Fibroblast of skin of left biceps (primary cell): ENCODE measurements at regions not wholly inside any gene's neighbourhood (a gene's known extent, or its start where the extent isn't known, plus 50 kb on each side); places are given as distances from the start of the nearest gene placed in this dataset.
"Not testable (repeated sequence)": the region's sequence is repeated elsewhere in the genome, so short reads cannot be mapped to it uniquely, and the experiment has no call there.

Experiments
- DNase-seq, 2 experiments: peaks; one replicate each; pipeline ENCODE4 v3.0.0-alpha.2; 2013; ENCODE audit warnings: low read depth in 2 of 2

DNA sequence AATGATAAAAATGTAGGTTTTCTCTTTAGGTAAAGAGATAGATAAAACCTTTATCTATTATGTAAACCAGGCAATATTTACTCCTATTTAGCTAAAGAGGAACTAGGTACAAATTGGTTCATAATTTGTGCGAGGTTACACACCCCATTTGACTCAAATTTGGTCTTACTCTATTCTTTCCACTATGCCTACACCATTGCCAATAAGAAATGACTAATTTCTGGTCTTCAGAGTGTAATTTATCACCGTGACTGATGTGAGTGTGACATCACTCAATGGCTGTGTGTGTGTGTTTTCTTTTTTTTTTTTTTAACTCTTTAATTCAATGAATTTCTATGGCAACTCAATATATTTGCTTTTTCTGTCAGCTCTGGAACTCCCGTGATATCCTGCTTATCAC lies 955.8 kb downstream of the TDRD15 start:
- no peak for DNase-seq

DNA sequence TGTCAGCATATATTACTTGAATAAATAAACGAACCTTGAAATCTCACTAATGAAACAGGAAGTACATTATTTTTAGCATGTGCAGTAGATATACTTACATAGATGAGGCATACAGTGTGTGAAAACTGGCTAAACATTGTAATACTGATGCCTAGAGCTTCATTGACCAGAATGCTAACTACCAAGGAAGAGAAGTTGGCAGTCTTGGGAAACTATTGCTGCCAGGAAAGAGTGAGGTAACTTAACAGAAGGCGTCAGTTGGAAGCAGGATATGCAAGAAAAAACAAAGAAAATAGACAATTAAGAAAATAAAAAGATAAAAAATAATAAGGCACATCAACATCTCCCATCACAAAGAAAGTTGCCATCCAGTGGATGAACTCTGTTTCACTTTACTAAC lies 963.0 kb downstream of the TDRD15 start:
- DNase-seq = no peak

DNA sequence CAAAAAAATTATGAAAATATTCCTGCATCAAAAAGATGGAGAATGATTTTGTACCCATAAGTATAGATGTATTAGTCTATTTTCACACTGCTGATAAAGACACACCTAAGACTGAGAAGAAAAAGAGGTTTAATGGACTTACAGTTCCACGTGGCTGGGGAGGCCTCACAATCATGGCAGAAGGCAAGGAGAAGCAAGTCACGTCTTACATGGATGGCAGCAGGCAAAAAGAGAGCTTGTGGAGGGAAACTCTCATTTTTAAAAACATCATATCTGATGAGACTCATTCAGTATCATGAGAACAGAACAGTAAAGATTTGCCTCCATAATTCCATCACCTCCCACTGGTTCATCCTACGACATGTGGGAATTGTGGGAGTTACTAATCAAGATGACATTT lies 979.8 kb downstream of the TDRD15 start:
- DNase-seq = not testable (repeated sequence)

DNA sequence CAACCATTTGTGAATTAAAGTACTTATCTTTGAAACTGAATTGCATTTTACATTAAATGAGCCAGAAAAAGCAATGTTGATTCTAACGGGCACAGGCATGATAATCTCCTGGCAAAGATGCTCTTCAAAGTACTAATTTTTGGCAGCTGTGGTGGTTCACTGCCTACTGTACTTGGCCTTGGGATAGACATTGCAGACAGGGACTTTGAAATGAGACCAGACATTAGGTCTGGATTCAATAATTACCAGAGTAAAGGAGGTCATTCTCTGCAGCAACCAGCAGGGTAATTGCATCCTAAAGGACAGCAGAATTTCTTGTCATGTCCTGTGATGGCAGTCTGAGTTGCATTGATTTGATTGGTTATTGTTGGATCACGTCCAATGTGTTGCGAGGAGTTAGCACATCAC lies 986.5 kb downstream of the TDRD15 start:
- DNase-seq = no peak

DNA sequence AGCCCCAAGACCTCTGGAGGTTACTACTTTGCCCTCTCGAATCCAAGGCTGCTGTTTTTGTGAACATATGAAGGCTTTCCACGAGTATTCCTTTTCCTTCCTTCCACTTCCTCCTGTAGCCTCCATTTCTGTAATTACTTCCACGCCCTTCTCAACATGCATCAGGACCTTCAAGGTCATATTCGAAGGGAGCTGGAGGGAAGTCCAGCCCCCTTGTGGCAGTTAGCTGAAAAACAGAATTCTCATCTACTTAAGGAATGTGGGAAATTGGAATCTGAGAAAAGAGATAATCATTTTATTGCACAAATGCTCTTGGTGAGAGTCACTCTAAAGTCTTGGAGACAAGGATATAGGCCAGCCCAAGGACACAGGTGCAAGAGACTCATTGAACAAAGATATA lies 1000.2 kb downstream of the TDRD15 start:
- DNase-seq = no peak

DNA sequence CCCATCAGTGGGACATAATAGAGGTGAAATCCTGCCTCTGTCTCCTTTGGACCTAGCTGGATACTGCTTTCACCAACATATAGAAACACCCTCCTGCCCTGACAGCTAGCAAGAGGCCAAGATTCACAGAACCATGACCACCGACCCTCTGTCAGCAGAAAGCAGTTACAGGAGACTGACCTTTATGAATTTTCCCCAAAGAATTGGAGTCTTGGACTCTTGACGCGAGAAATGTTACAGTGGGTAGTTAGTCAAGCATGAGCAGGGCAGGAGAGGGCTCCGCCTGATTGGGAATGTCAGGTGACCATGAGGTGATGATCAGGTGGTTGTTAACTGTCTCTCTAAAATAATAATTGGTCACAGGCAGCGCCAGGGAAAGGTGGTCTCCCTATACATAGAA lies 1002.3 kb downstream of the TDRD15 start:
- no peak for DNase-seq

- DNase-seq = no peak
These were observed 1003.2 kb downstream of the TDRD15 start for GRCh38 chr2:22126978-22127377.

GRCh38 chr2:22134421-22134820 lies 1010.7 kb downstream of the TDRD15 start:
- no peak for DNase-seq

DNA sequence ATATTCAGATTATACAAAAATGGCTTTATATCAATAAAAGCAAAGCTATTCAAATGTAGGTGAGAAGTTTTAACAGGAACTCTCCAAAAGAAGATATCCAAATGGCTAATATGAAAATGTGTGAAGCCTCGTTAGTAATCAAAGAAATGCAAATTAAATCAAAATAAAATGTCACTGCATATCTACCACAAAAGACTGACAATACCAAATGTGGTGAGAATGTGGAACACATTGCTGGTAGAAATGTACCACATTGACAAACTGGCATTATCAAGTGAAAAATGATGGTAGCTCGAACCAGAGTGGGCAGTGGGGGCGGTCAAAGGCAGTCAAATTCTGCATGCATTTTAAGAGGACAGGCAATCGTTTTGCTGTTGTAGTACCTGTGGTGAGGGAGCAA lies 1012.7 kb downstream of the TDRD15 start:
- no peak for DNase-seq

DNA sequence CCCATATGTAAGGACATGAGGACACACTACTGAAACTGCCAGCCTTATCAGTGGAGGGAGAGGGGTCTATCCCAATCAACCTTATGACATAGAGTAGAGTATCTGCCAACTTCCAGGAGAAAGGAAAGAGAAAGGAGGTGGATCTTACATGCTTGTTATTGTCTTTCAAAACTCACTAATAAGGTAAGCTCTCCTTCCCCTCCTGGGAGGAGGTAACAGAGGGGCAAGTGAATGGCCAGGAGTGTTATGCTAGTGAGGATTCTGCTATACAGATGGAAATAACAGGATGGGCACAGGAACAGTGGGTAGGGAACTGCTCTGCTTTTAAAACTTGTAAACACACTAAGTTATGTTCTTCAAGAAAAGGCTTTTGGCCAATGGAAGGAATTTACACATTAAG lies 1020.1 kb downstream of the TDRD15 start:
- DNase-seq = no peak

GRCh38 chr2:22153931-22154613 lies 1030.3 kb downstream of the TDRD15 start:
- no peak for DNase-seq

DNA sequence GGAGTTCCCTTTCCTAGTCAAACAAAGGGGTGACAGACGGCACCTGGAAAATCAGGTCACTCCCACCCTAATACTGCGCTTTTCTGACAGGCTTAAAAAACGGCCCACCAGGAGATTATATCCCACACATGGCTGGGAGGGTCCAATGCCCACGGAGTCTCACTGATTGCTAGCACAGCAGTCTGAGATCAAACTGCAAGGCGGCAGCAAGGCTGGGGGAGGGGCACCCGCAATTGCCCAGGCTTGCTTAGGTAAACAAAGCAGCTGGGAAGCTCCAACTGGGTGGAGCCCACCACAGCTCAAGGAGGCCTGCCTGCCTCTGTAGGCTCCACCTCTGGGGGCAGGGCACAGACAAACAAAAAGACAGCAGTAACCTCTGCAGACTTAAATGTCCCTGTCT lies 1032.9 kb downstream of the TDRD15 start:
- not testable (repeated sequence) for DNase-seq

DNA sequence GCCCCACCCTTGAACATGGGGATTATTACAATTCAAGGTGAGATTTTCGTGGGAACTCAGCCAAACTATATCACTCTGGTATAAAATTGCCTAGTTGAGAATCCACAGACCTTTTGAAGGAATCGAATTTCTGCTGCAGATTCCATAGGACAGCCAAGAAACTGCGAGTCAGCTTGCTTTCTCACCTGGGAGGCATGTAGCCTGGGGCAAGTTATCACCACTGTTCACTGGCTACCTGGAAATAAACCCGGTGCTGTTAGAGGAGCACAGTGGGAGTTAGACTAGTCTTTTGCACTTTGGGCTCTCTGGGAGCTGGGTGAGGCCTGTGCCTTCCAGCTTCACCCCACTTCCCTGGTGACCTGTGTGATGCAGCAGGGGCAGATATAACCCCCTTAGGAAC lies 1043.5 kb downstream of the TDRD15 start:
- no peak for DNase-seq

DNA sequence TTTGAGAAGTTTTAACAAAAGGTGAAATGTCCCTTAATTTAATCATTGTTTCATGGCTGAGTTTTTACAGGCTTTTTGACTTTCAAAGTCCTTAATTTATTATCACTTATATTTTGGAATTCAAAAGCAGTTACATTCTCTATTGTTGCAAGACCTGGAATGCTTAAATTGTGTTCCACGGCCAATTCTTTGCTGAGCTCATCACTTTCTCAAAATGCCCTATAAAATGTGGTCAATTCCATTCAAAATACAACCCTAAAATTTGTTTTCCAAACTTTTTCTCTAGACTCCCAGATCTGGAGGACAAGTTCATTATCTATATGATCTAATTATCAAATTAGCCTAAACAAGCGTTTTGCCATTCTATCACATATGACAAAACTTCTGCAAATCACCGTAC lies 1051.2 kb downstream of the TDRD15 start:
- DNase-seq = no peak

DNA sequence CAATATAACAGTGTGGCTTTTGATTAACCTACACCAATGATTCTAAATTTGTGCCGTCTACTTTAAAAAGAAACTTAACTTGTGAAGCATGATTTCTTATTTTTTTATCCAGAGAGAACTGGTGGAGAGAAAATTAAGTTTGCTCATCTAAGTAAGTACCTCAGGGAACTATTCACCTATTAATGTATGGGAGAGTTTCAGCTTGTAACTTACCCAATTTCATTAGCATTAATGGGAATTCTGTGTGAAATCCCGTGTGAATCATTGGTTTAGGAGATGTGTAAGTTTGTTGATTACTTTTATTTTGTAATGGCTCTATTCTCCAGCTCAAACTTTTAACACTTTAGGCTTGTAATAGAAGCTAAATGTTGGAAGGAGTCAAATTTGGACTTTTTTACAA lies 1061.5 kb downstream of the TDRD15 start:
- no peak for DNase-seq

GRCh38 chr2:22186261-22186828 lies 1062.6 kb downstream of the TDRD15 start:
- DNase-seq = not testable (repeated sequence)

DNA sequence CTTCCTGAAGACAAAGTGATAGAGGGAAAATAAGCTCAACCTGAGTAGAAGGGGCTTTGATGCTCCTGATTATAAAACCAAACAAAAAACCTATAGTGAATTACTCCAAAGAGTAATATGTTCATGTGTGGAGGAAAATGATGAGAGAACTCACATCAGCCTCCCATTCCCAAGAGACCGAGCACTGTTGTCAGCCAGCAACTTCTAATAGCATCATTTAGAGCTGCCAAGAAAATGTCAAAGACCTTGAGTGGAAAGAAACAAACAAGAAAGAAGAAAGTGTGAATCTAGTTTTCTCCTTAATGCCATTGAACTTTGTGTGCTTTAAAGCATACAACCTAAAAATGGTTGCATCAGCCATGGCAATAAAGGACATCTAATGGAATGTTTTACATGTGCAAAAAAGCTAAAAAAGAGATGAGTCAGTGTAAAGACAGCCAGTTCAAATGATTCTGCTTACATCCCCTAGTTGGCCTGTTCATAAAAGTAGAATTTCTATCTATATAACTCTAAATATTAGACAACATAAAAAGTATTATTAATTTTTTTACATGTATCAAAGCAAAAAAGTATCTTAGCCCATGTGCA lies 1066.2 kb downstream of the TDRD15 start:
- DNase-seq = peak in 1 of 2 experiments; percentile 3

GRCh38 chr2:22194218-22194617 lies 1070.5 kb downstream of the TDRD15 start:
- DNase-seq = no peak

DNA sequence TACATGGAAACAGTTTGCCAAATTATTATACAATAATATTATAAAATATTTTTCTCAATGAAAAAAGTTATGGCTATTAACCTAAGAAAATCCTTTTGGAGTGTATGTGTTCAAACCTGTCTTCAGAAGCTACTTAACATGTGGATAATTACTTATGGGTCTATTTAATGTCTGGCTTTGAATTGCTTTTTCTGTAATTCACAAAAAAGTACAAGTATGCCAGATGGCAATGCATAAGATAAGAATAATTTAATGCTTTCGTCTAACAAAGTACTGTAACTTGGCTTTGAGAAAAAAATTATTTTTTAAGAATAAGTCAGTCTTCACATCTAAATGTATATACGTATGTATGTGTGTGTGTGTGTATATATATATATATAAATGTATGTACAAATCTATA lies 1073.0 kb downstream of the TDRD15 start:
- DNase-seq = no peak

GRCh38 chr2:22198381-22199283 lies 1074.9 kb downstream of the TDRD15 start:
- no peak for DNase-seq

- DNase-seq = no peak
These were observed 1076.2 kb downstream of the TDRD15 start for GRCh38 chr2:22199994-22200393.

GRCh38 chr2:22209545-22209944 lies 1085.8 kb downstream of the TDRD15 start:
- no peak for DNase-seq
